ENCODE measurements at regions not wholly inside any gene's neighbourhood (a gene's known extent, or its start where the extent isn't known, plus 50 kb on each side); places are given as distances from the start of the nearest gene placed in this dataset.
"Not testable (repeated sequence)": the region's sequence is repeated elsewhere in the genome, so short reads cannot be mapped to it uniquely, and the experiment has no call there.

- H3K4me1 ChIP-seq (ENCODE audit: control insufficient read depth, insufficient read depth, low read length): no peaks in the 10 kb centered on the region
These were observed 230.8 kb downstream of the CXCL12 start for GRCh38 chr10:44153918-44154670.

GRCh38 chr10:44143556-44143955, 241.3 kb downstream of the CXCL12 start:
- no peak overlapping the region for H3K9ac ChIP-seq (ENCODE audit: low read depth, low read length)
- no peak overlapping the region for H3K4me3 ChIP-seq (ENCODE audit: low read depth, low read length)
- no peaks in the 10 kb centered on the region for H3K27me3 ChIP-seq (ENCODE audit: control insufficient read depth, insufficient read depth, low read length)
- H3K9me3 ChIP-seq (ENCODE audit: control insufficient read depth, insufficient read depth, low read length): no peaks in the 10 kb centered on the region
- H3K36me3 ChIP-seq (ENCODE audit: control insufficient read depth, insufficient read depth, low read length): no peaks in the 10 kb centered on the region
- H3K4me1 ChIP-seq (ENCODE audit: control insufficient read depth, insufficient read depth, low read length): no peaks in the 10 kb centered on the region

More at GRCh38 chr10:44153918-44154670, 230.8 kb downstream of the CXCL12 start:
- H3K9ac ChIP-seq (ENCODE audit: low read depth, low read length): no peak overlapping the region
- peaks cover 2% of the 10 kb centered on the region for H3K9me3 ChIP-seq (ENCODE audit: control insufficient read depth, insufficient read depth, low read length)
- H3K27me3 ChIP-seq (ENCODE audit: control insufficient read depth, insufficient read depth, low read length): no peaks in the 10 kb centered on the region
- H3K4me3 ChIP-seq (ENCODE audit: low read depth, low read length): no peak overlapping the region
- H3K36me3 ChIP-seq (ENCODE audit: control insufficient read depth, insufficient read depth, low read length): no peaks in the 10 kb centered on the region

GRCh38 chr10:44132361-44133289, 252.3 kb downstream of the CXCL12 start:
- Histone ChIP-seq H3K36me3 (ENCODE audit: control insufficient read depth, insufficient read depth, low read length) (no peaks in the 10 kb centered on the region), H3K27me3 (ENCODE audit: control insufficient read depth, insufficient read depth, low read length) (no peaks in the 10 kb centered on the region), H3K9ac (ENCODE audit: low read depth, low read length) (no peak overlapping the region), H3K4me1 (ENCODE audit: control insufficient read depth, insufficient read depth, low read length) (no peaks in the 10 kb centered on the region), H3K4me3 (ENCODE audit: low read depth, low read length) (no peak overlapping the region), H3K9me3 (ENCODE audit: control insufficient read depth, insufficient read depth, low read length) (no peaks in the 10 kb centered on the region)

GRCh38 chr10:44126291-44126717, 258.6 kb downstream of the CXCL12 start:
- H3K4me3 ChIP-seq (ENCODE audit: low read depth, low read length): no peak overlapping the region
- H3K4me1 ChIP-seq (ENCODE audit: control insufficient read depth, insufficient read depth, low read length): no peaks in the 10 kb centered on the region
- no peaks in the 10 kb centered on the region for H3K27me3 ChIP-seq (ENCODE audit: control insufficient read depth, insufficient read depth, low read length)
- no peaks in the 10 kb centered on the region for H3K9me3 ChIP-seq (ENCODE audit: control insufficient read depth, insufficient read depth, low read length)
- no peaks in the 10 kb centered on the region for H3K36me3 ChIP-seq (ENCODE audit: control insufficient read depth, insufficient read depth, low read length)
- H3K9ac ChIP-seq (ENCODE audit: low read depth, low read length): no peak overlapping the region

GRCh38 chr10:44125879-44126278, 259.0 kb downstream of the CXCL12 start:
- no peaks in the 10 kb centered on the region for H3K27me3 ChIP-seq (ENCODE audit: control insufficient read depth, insufficient read depth, low read length)
- H3K9ac ChIP-seq (ENCODE audit: low read depth, low read length): no peak overlapping the region
- no peak overlapping the region for H3K4me3 ChIP-seq (ENCODE audit: low read depth, low read length)
- H3K9me3 ChIP-seq (ENCODE audit: control insufficient read depth, insufficient read depth, low read length): no peaks in the 10 kb centered on the region
- H3K36me3 ChIP-seq (ENCODE audit: control insufficient read depth, insufficient read depth, low read length): no peaks in the 10 kb centered on the region
- no peaks in the 10 kb centered on the region for H3K4me1 ChIP-seq (ENCODE audit: control insufficient read depth, insufficient read depth, low read length)

- no peaks in the 10 kb centered on the region for H3K4me1 ChIP-seq (ENCODE audit: control insufficient read depth, insufficient read depth, low read length)
- no peaks in the 10 kb centered on the region for H3K36me3 ChIP-seq (ENCODE audit: control insufficient read depth, insufficient read depth, low read length)
- no peak overlapping the region for H3K4me3 ChIP-seq (ENCODE audit: low read depth, low read length)
- no peaks in the 10 kb centered on the region for H3K9me3 ChIP-seq (ENCODE audit: control insufficient read depth, insufficient read depth, low read length)
- H3K27me3 ChIP-seq (ENCODE audit: control insufficient read depth, insufficient read depth, low read length): no peaks in the 10 kb centered on the region
- no peak overlapping the region for H3K9ac ChIP-seq (ENCODE audit: low read depth, low read length)
These were observed 266.4 kb downstream of the CXCL12 start for GRCh38 chr10:44118500-44118899.

- Histone ChIP-seq H3K27me3 (ENCODE audit: control insufficient read depth, insufficient read depth, low read length) (no peaks in the 10 kb centered on the region), H3K9me3 (ENCODE audit: control insufficient read depth, insufficient read depth, low read length) (peaks cover 2% of the 10 kb centered on the region), H3K36me3 (ENCODE audit: control insufficient read depth, insufficient read depth, low read length) (no peaks in the 10 kb centered on the region), H3K9ac (ENCODE audit: low read depth, low read length) (no peak overlapping the region), H3K4me1 (ENCODE audit: control insufficient read depth, insufficient read depth, low read length) (no peaks in the 10 kb centered on the region), H3K4me3 (ENCODE audit: low read depth, low read length) (no peak overlapping the region)
These were observed 268.4 kb downstream of the CXCL12 start for GRCh38 chr10:44116474-44116873.

GRCh38 chr10:44115516-44115915, 269.4 kb downstream of the CXCL12 start:
- peaks cover 2% of the 10 kb centered on the region for H3K9me3 ChIP-seq (ENCODE audit: control insufficient read depth, insufficient read depth, low read length)
- no peaks in the 10 kb centered on the region for H3K4me1 ChIP-seq (ENCODE audit: control insufficient read depth, insufficient read depth, low read length)
- no peak overlapping the region for H3K4me3 ChIP-seq (ENCODE audit: low read depth, low read length)
- H3K36me3 ChIP-seq (ENCODE audit: control insufficient read depth, insufficient read depth, low read length): no peaks in the 10 kb centered on the region
- H3K9ac ChIP-seq (ENCODE audit: low read depth, low read length): no peak overlapping the region
- H3K27me3 ChIP-seq (ENCODE audit: control insufficient read depth, insufficient read depth, low read length): no peaks in the 10 kb centered on the region

- no peaks in the 10 kb centered on the region for H3K27me3 ChIP-seq (ENCODE audit: control insufficient read depth, insufficient read depth, low read length)
- H3K4me1 ChIP-seq (ENCODE audit: control insufficient read depth, insufficient read depth, low read length): no peaks in the 10 kb centered on the region
- no peak overlapping the region for H3K9ac ChIP-seq (ENCODE audit: low read depth, low read length)
- no peaks in the 10 kb centered on the region for H3K36me3 ChIP-seq (ENCODE audit: control insufficient read depth, insufficient read depth, low read length)
- no peak overlapping the region for H3K4me3 ChIP-seq (ENCODE audit: low read depth, low read length)
- H3K9me3 ChIP-seq (ENCODE audit: control insufficient read depth, insufficient read depth, low read length): peaks cover 2% of the 10 kb centered on the region
These were observed 270.5 kb downstream of the CXCL12 start for GRCh38 chr10:44114441-44114840.

GRCh38 chr10:44112280-44112679, 272.6 kb downstream of the CXCL12 start:
- not testable (repeated sequence) for H3K36me3 ChIP-seq (ENCODE audit: control insufficient read depth, insufficient read depth, low read length); H3K4me3 ChIP-seq (ENCODE audit: low read depth, low read length); H3K9me3 ChIP-seq (ENCODE audit: control insufficient read depth, insufficient read depth, low read length); H3K9ac ChIP-seq (ENCODE audit: low read depth, low read length); H3K4me1 ChIP-seq (ENCODE audit: control insufficient read depth, insufficient read depth, low read length); H3K27me3 ChIP-seq (ENCODE audit: control insufficient read depth, insufficient read depth, low read length)

GRCh38 chr10:44105696-44106095, 279.2 kb downstream of the CXCL12 start:
- H3K27me3 ChIP-seq (ENCODE audit: control insufficient read depth, insufficient read depth, low read length): no peaks in the 10 kb centered on the region
- no peaks in the 10 kb centered on the region for H3K9me3 ChIP-seq (ENCODE audit: control insufficient read depth, insufficient read depth, low read length)
- H3K9ac ChIP-seq (ENCODE audit: low read depth, low read length): no peak overlapping the region
- no peaks in the 10 kb centered on the region for H3K36me3 ChIP-seq (ENCODE audit: control insufficient read depth, insufficient read depth, low read length)
- H3K4me1 ChIP-seq (ENCODE audit: control insufficient read depth, insufficient read depth, low read length): peaks cover 2% of the 10 kb centered on the region
- no peak overlapping the region for H3K4me3 ChIP-seq (ENCODE audit: low read depth, low read length)

Data from iPS-15b (cell line).